AG04449 (cell line): ENCODE measurements at regions not wholly inside any gene's neighbourhood (a gene's known extent, or its start where the extent isn't known, plus 50 kb on each side); places are given as distances from the start of the nearest gene placed in this dataset.
"Not testable (repeated sequence)": the region's sequence is repeated elsewhere in the genome, so short reads cannot be mapped to it uniquely, and the experiment has no call there.

Source experiments
- CTCF ChIA-PET: fragments of 350-600 bp; formaldehyde crosslinking; extraction: SDS; loops from one replicate; lab custom pipeline; 2021; ENCODE audit warnings: antibody characterized with exemption; lab: Yijun Ruan, JAX
- POLR2A ChIA-PET: fragments of 400-600, 350-600 bp; formaldehyde crosslinking; extraction: SDS; loops from one replicate; lab custom pipeline; 2020; ENCODE audit warnings: antibody characterized with exemption, inconsistent platforms; lab: Yijun Ruan, JAX
- DNase-seq: peaks from one replicate; pipeline ENCODE4 v3.0.0-alpha.2; 2010; ENCODE audit warnings: low read depth, low spot score
- H3K4me3 ChIP-seq: 2 replicates; pipeline ENCODE4 v1.5.1; 2011; ENCODE audit warnings: low read depth, mild to moderate bottlenecking, control low read depth, low read length
- CTCF ChIP-seq: IDR thresholded peaks from one replicate; pipeline ENCODE4 v1.5.1; 2011; ENCODE audit warnings: mild to moderate bottlenecking, moderate library complexity, low read length, control low read depth, inconsistent platforms; ENCODE audit not compliant: insufficient read depth; ENCODE audit errors: missing control alignments

- TF ChIP-seq CTCF, result no peak
- ChIA-PET POLR2A (interaction anchor here (1.4 kb wide), 1 partner anchor 20 kb away, joined by 5 read pairs; no protein-coding TSS in a partner anchor), CTCF (interaction anchor here (0.8 to 1.1 kb wide), 3 partner anchors 18 to 249 kb away, joined by 3 to 4 read pairs (median 4); no protein-coding TSS in a partner anchor)
- DNase-seq, result no peak
- H3K4me3 ChIP-seq, result no peak overlapping the region
Observed at GRCh38 chr10:22823109-22823508, 104.7 kb upstream of the ARMC3 start.

GRCh38 chr10:22821921-22822320 lies 105.9 kb upstream of the ARMC3 start:
- POLR2A ChIA-PET, H3K4me3 ChIP-seq: not testable (repeated sequence)
- CTCF ChIA-PET, result interaction anchor here (0.9 to 1.2 kb wide), 3 partner anchors 160 to 271 kb away, joined by 3 read pairs; no protein-coding TSS in a partner anchor

GRCh38 chr10:22821501-22821900 lies 106.4 kb upstream of the ARMC3 start:
- no peak for TF ChIP-seq CTCF

More at GRCh38 chr10:22821921-22822320, 105.9 kb upstream of the ARMC3 start:
- DNase-seq, result not testable (repeated sequence)

GRCh38 chr10:22816298-22816653 lies 101.9 kb upstream of the PIP4K2A start:
- CTCF ChIA-PET, result no interaction called here
- no peak for TF ChIP-seq CTCF
- POLR2A ChIA-PET, result no interaction called here
- no peak for DNase-seq
- no peak overlapping the region for H3K4me3 ChIP-seq

More at GRCh38 chr10:22821501-22821900, 106.4 kb upstream of the ARMC3 start:
- ChIA-PET CTCF (interaction anchor here (0.9 to 1.2 kb wide), 2 partner anchors 159 to 270 kb away, joined by 3 read pairs; no protein-coding TSS in a partner anchor), POLR2A (no interaction called here)
- H3K4me3 ChIP-seq, result no peak overlapping the region
- no peak for DNase-seq

GRCh38 chr10:22810643-22811465 lies 96.5 kb upstream of the PIP4K2A start:
- H3K4me3 ChIP-seq, result no peak overlapping the region
- no peak for TF ChIP-seq CTCF
- DNase-seq, result no peak
- ChIA-PET POLR2A (no interaction called here), CTCF (no interaction called here)

GRCh38 chr10:22807238-22807637 lies 92.9 kb upstream of the PIP4K2A start:
- H3K4me3 ChIP-seq, result no peak overlapping the region
- no peak for DNase-seq
- ChIA-PET CTCF (no interaction called here), POLR2A (no interaction called here)
- no peak for TF ChIP-seq CTCF
